ENCODE measurements at regions not wholly inside any gene's neighbourhood (a gene's known extent, or its start where the extent isn't known, plus 50 kb on each side); places are given as distances from the start of the nearest gene placed in this dataset.

DNA sequence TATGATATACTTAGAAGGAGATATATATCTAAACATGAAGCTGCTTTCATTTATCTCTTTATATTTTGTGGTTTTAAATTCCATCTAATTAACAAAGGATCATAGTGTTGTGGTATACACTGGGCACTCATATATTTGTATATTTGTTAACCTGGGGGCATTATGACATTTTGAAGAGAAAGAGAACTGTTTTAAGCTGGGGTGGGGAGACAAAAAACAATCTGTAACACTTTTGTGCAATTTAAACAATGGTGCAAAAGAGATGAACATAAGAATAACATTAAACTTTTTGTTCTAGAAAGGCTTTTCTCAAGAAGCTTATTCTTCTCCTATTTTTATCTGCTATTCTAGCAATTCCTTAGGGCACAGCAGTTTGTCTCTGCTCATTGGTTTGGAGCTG, 842.0 kb upstream of the CDH2 start:
- ChIA-PET POLR2A (ENCODE audit: partially characterized antibody) (no interaction called here), CTCF (ENCODE audit: partially characterized antibody) (no interaction called here)
- Histone ChIP-seq H3K23me2 (ENCODE audit: low read depth, low read length) (no peaks in the 10 kb centered on the region), H3K14ac (ENCODE audit: insufficient read length) (no peak overlapping the region), H3K23ac (ENCODE audit: insufficient read length) (no peak overlapping the region), H3K56ac (replicated peaks; ENCODE audit: insufficient read length, low read depth, low read length) (no peak overlapping the region), H3K79me2 (ENCODE audit: control insufficient read depth in 1 of 2, insufficient read depth in 2 of 2, low read length in 2 of 2) (no peaks in the 10 kb centered on the region), H3K18ac (ENCODE audit: extremely low read depth, low read length) (no peak overlapping the region), H4K5ac (ENCODE audit: insufficient read length, low read depth, low read length) (no peak overlapping the region), H3K36me3 (ENCODE audit: control insufficient read depth in 2 of 4, insufficient read depth in 4 of 4, low read length in 3 of 4) (no peaks in the 10 kb centered on the region), H3K27me3 (replicated peaks in 1 of 4; ENCODE audit: control insufficient read depth in 3 of 4, extremely low read depth in 1 of 4, insufficient read depth in 3 of 4, low read length in 3 of 4) (no peaks in the 10 kb centered on the region), H2BK5ac (ENCODE audit: low read depth, low read length) (no peak overlapping the region), H3K9me3 (ENCODE audit: insufficient read depth in 2 of 2, low read depth in 1 of 2, low read length in 1 of 2) (no peaks in the 10 kb centered on the region), H3K4me3 (ENCODE audit: extremely low read depth in 1 of 4, insufficient read depth in 2 of 4, low read depth in 3 of 4, low read length in 4 of 4) (no peak overlapping the region), H2BK20ac (ENCODE audit: low read length) (no peak overlapping the region), H2BK15ac (ENCODE audit: low read length) (no peak overlapping the region), H3K4me2 (ENCODE audit: insufficient read depth in 1 of 2, low read depth in 2 of 2, low read length in 2 of 2) (no peak overlapping the region), H4K8ac (ENCODE audit: extremely low read depth, insufficient read depth, low read length) (no peak overlapping the region), H2AK5ac (ENCODE audit: low read depth, low read length) (no peak overlapping the region), H3K4me1 (replicated peaks in 1 of 4; ENCODE audit: control insufficient read depth in 3 of 4, insufficient read depth in 4 of 4, low read length in 3 of 4) (no peaks in the 10 kb centered on the region), H2BK12ac (ENCODE audit: low read depth, low read length) (no peak overlapping the region), H3K4ac (replicated peaks; ENCODE audit: insufficient read length, low read depth, low read length) (no peak overlapping the region), H3K27ac (ENCODE audit: low read depth, low read length) (no peak overlapping the region), H3K79me1 (ENCODE audit: low read depth, low read length) (no peaks in the 10 kb centered on the region), H4K20me1 (replicated peaks in 1 of 2; ENCODE audit: control insufficient read depth in 1 of 2, insufficient read depth in 2 of 2, low read length in 2 of 2) (no peaks in the 10 kb centered on the region), H2BK120ac (replicated peaks; ENCODE audit: low read depth, low read length) (no peak overlapping the region), H2AFZ (ENCODE audit: low read length) (no peak overlapping the region), H4K91ac (replicated peaks; ENCODE audit: insufficient read length, low read length) (no peak overlapping the region), H3K9ac (replicated peaks in 1 of 4; ENCODE audit: extremely low read depth in 1 of 4, low read depth in 3 of 4, low read length in 3 of 4) (no peak overlapping the region)
- no peak for DNase-seq (ENCODE audit: low read depth in 1 of 2, low spot score in 2 of 2)
- TF ChIP-seq CTBP2 (IDR thresholded peaks at IDR 0.05; ENCODE audit: borderline replicate concordance, insufficient read depth, insufficient read length, low read length) (no peak), GABPA (IDR thresholded peaks at IDR 0.05; ENCODE audit: borderline replicate concordance, insufficient read depth, low read length) (no peak), KDM1A (IDR thresholded peaks at IDR 0.05; ENCODE audit: borderline replicate concordance, low read length) (no peak), ZNF274 (IDR thresholded peaks at IDR 0.05; ENCODE audit: borderline replicate concordance, extremely low read depth, low read length) (no peak), BACH1 (IDR thresholded peaks at IDR 0.05; ENCODE audit: low read length) (no peak), TAF7 (optimal IDR thresholded peaks at IDR 0.05; ENCODE audit: borderline replicate concordance, low read depth, low read length) (no peak), KDM4A (IDR thresholded peaks at IDR 0.05; ENCODE audit: low read depth, low read length, severe bottlenecking) (no peak), TBP (IDR thresholded peaks at IDR 0.05; ENCODE audit: low read depth, low read length) (no peak), SP4 (IDR thresholded peaks at IDR 0.05; ENCODE audit: low read length) (no peak), CREB1 (IDR thresholded peaks at IDR 0.05) (no peak), EGR1 (IDR thresholded peaks at IDR 0.05; ENCODE audit: borderline replicate concordance, low read depth, low read length) (no peak), JUND (IDR thresholded peaks at IDR 0.05; ENCODE audit: low read length) (no peak), FOSL1 (IDR thresholded peaks at IDR 0.05; ENCODE audit: insufficient read depth, low read depth, low read length) (no peak), SAP30 (IDR thresholded peaks at IDR 0.05; ENCODE audit: insufficient read depth, insufficient replicate concordance, low read length) (no peak)
- TF ChIP-seq, protein P1, sequence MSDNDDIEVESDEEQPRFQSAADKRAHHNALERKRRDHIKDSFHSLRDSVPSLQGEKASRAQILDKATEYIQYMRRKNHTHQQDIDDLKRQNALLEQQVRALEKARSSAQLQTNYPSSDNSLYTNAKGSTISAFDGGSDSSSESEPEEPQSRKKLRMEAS (IDR thresholded peaks at IDR 0.05): no peak
- FAIRE-seq: no peak
